H1 (cell line): ENCODE measurements at regions not wholly inside any gene's neighbourhood (a gene's known extent, or its start where the extent isn't known, plus 50 kb on each side); places are given as distances from the start of the nearest gene placed in this dataset.

Experiments used
- CTCF ChIA-PET: fragments of 300-600 bp; sonication (Branson Sonifier 250); formaldehyde crosslinking; loops from one replicate; lab custom pipeline; 2021; ENCODE audit not compliant: partially characterized antibody; lab: Charles Lee
- POLR2A ChIA-PET: fragments of 300-600 bp; sonication (Branson Sonifier 250); formaldehyde crosslinking; loops from one replicate; lab custom pipeline; 2021; ENCODE audit warnings: inconsistent platforms; ENCODE audit not compliant: partially characterized antibody; lab: Charles Lee
- DNase-seq, 2 experiments: peaks; one replicate each; pipeline versions ENCODE4 v3.0.0 to v3.0.0-alpha.2; 2010 to 2022; ENCODE audit warnings: low spot score in 2 of 2, low read depth in 1 of 2, mixed read lengths in 1 of 2
- FAIRE-seq: peaks from 2 replicates; lab custom pipeline; 2011; peaks lifted over from hg19 to GRCh38; lab: Jason Lieb, UNC
- H2AFZ ChIP-seq: 2 replicates; pipeline ENCODE4 v1.8.1; 2012; ENCODE audit warnings: low read length, inconsistent platforms
- H2AK5ac ChIP-seq: 2 replicates; pipeline ENCODE4 v1.6.1; 2013; ENCODE audit warnings: low read depth, low read length
- H2BK120ac ChIP-seq: replicated peaks from 2 replicates; pipeline ENCODE3; 2013; ENCODE audit warnings: low read depth, low read length, inconsistent platforms
- H2BK12ac ChIP-seq: 2 replicates; pipeline ENCODE4 v1.6.1; 2013; ENCODE audit warnings: low read depth, low read length
- H2BK15ac ChIP-seq: 2 replicates; pipeline ENCODE4 v1.6.1; 2013; ENCODE audit warnings: low read length
- H2BK20ac ChIP-seq: 2 replicates; pipeline ENCODE4 v1.6.1; 2013; ENCODE audit warnings: low read length
- H2BK5ac ChIP-seq: 2 replicates; pipeline ENCODE4 v1.6.1; 2013; ENCODE audit warnings: low read depth, low read length
- H3K14ac ChIP-seq: 2 replicates; pipeline ENCODE4 v1.6.1; 2013; ENCODE audit warnings: inconsistent platforms; ENCODE audit not compliant: insufficient read length
- H3K18ac ChIP-seq: 2 replicates; pipeline ENCODE4 v1.6.1; 2013; ENCODE audit warnings: low read length; ENCODE audit errors: extremely low read depth
- H3K23ac ChIP-seq: 2 replicates; pipeline ENCODE4 v1.6.1; 2013; ENCODE audit warnings: inconsistent platforms; ENCODE audit not compliant: insufficient read length
- H3K23me2 ChIP-seq: 2 replicates; pipeline ENCODE4 v1.6.1; 2013; ENCODE audit warnings: low read depth, low read length
- H3K27ac ChIP-seq: 2 replicates; pipeline ENCODE4 v1.6.1; 2011; ENCODE audit warnings: low read depth, low read length, inconsistent platforms
- H3K27me3 ChIP-seq, 4 experiments: replicated peaks in 1 of 4; 1 replicate in 1 of 4; 2 replicates in 3 of 4; pipeline versions ENCODE4 v1.6.1 to v1.8.1; 2011 to 2013; ENCODE audit warnings: low read length in 3 of 4, mild to moderate bottlenecking in 3 of 4, inconsistent platforms in 2 of 4, mixed read lengths in 2 of 4, moderate library complexity in 1 of 4; ENCODE audit not compliant: control insufficient read depth in 3 of 4, insufficient read depth in 3 of 4; ENCODE audit errors: extremely low read depth in 1 of 4
- H3K36me3 ChIP-seq, 4 experiments: 2 replicates each; pipeline versions ENCODE4 v1.6.1 to v1.8.1; 2011 to 2013; ENCODE audit warnings: mild to moderate bottlenecking in 4 of 4, low read length in 3 of 4, moderate library complexity in 2 of 4, control low read depth in 1 of 4, inconsistent platforms in 1 of 4; ENCODE audit not compliant: insufficient read depth in 4 of 4, control insufficient read depth in 2 of 4
- H3K4ac ChIP-seq: replicated peaks from 2 replicates; pipeline ENCODE3; 2013; ENCODE audit warnings: low read length, low read depth, mixed read lengths, inconsistent platforms; ENCODE audit not compliant: insufficient read length
- H3K4me1 ChIP-seq, 4 experiments: replicated peaks in 1 of 4; 1 replicate in 1 of 4; 2 replicates in 3 of 4; pipeline versions ENCODE4 v1.6.1 to v1.8.1; 2011 to 2013; ENCODE audit warnings: low read length in 3 of 4, inconsistent platforms in 2 of 4, mixed read lengths in 1 of 4; ENCODE audit not compliant: insufficient read depth in 4 of 4, control insufficient read depth in 3 of 4
- H3K4me2 ChIP-seq, 2 experiments: 2 replicates each; pipeline versions ENCODE4 v1.6.1 to v1.8.1; 2011 to 2013; ENCODE audit warnings: low read depth in 2 of 2, low read length in 2 of 2, control low read depth in 1 of 2, inconsistent platforms in 1 of 2, mild to moderate bottlenecking in 1 of 2; ENCODE audit not compliant: insufficient read depth in 1 of 2
- H3K4me3 ChIP-seq, 4 experiments: fragments of 200-600, 300-600 bp in 1 of 4; sonication (generic), shearing (Covaris generic), sonication (Bioruptor Twin) in 1 of 4; 2 replicates each; pipeline versions ENCODE4 v1.5.1 to v1.8.1; 2011 to 2016; ENCODE audit warnings: low read length in 4 of 4, low read depth in 3 of 4, control low read depth in 2 of 4, inconsistent platforms in 2 of 4, mild to moderate bottlenecking in 2 of 4, mixed read lengths in 1 of 4, moderate library complexity in 1 of 4; ENCODE audit not compliant: insufficient read depth in 2 of 4; ENCODE audit errors: extremely low read depth in 1 of 4
- H3K56ac ChIP-seq: replicated peaks from 2 replicates; pipeline ENCODE3; 2013; ENCODE audit warnings: low read depth, mild to moderate bottlenecking, mixed read lengths, low read length, inconsistent platforms; ENCODE audit not compliant: insufficient read length
- H3K79me1 ChIP-seq: 2 replicates; pipeline ENCODE4 v1.6.1; 2013; ENCODE audit warnings: low read depth, low read length, control low read depth
- H3K79me2 ChIP-seq, 2 experiments: 2 replicates each; pipeline versions ENCODE4 v1.6.1 to v1.8.1; 2012 to 2013; ENCODE audit warnings: low read length in 2 of 2, mild to moderate bottlenecking in 2 of 2, inconsistent platforms in 1 of 2; ENCODE audit not compliant: insufficient read depth in 2 of 2, control insufficient read depth in 1 of 2
- H3K9ac ChIP-seq, 4 experiments: replicated peaks in 1 of 4; 1 replicate in 1 of 4; 2 replicates in 3 of 4; pipeline versions ENCODE4 v1.6.1 to v1.8.1; 2011 to 2013; ENCODE audit warnings: low read depth in 3 of 4, low read length in 3 of 4, control low read depth in 2 of 4, mild to moderate bottlenecking in 2 of 4, moderate library complexity in 2 of 4, inconsistent platforms in 1 of 4; ENCODE audit errors: extremely low read depth in 1 of 4
- H3K9me3 ChIP-seq, 2 experiments: 2 replicates each; pipeline versions ENCODE4 v1.6.1 to v1.8.1; 2012 to 2013; ENCODE audit warnings: mild to moderate bottlenecking in 2 of 2, moderate library complexity in 2 of 2, control low read depth in 1 of 2, inconsistent platforms in 1 of 2, low read depth in 1 of 2, low read length in 1 of 2, mixed read lengths in 1 of 2; ENCODE audit not compliant: insufficient read depth in 2 of 2
- H4K20me1 ChIP-seq, 2 experiments: replicated peaks in 1 of 2; 2 replicates each; pipeline versions ENCODE3 to v1.8.1; 2011 to 2013; ENCODE audit warnings: inconsistent platforms in 2 of 2, low read length in 2 of 2, mild to moderate bottlenecking in 1 of 2; ENCODE audit not compliant: insufficient read depth in 2 of 2, control insufficient read depth in 1 of 2
- H4K5ac ChIP-seq: 2 replicates; pipeline ENCODE4 v1.6.1; 2013; ENCODE audit warnings: low read length, low read depth, mixed read lengths, inconsistent platforms; ENCODE audit not compliant: insufficient read length
- H4K8ac ChIP-seq: 2 replicates; pipeline ENCODE4 v1.8.0; 2013; ENCODE audit warnings: mild to moderate bottlenecking, moderate library complexity, low read length, inconsistent platforms; ENCODE audit not compliant: insufficient read depth; ENCODE audit errors: extremely low read depth
- H4K91ac ChIP-seq: replicated peaks from 2 replicates; pipeline ENCODE3; 2013; ENCODE audit warnings: low read length, mixed read lengths, inconsistent platforms; ENCODE audit not compliant: insufficient read length
- CTCF ChIP-seq, 3 experiments: IDR thresholded peaks; 1 replicate in 2 of 3; 2 replicates in 1 of 3; pipeline versions ENCODE4 v1.5.1 to v1.6.1; 2011; ENCODE audit warnings: low read length in 3 of 3, mild to moderate bottlenecking in 3 of 3, inconsistent platforms in 2 of 3, low read depth in 1 of 3, moderate library complexity in 1 of 3; ENCODE audit not compliant: insufficient read depth in 1 of 3; ENCODE audit errors: control extremely low read depth in 1 of 3
- RAD21 ChIP-seq, 2 experiments: IDR thresholded peaks in 1 of 2; conservative IDR thresholded peaks in 1 of 2; 2 replicates each; pipeline ENCODE4 v1.6.1; 2011; ENCODE audit warnings: low read depth in 2 of 2, low read length in 2 of 2, improper control_type of control experiment in 1 of 2, inconsistent platforms in 1 of 2, mild to moderate bottlenecking in 1 of 2, moderate library complexity in 1 of 2
- TEAD4 ChIP-seq: IDR thresholded peaks from 2 replicates; pipeline ENCODE4 v1.6.1; 2012; ENCODE audit warnings: low read depth, low read length, inconsistent platforms, mixed read lengths
- WGBS, 2 experiments: shearing (Covaris generic) in 1 of 2; methylation state at CpG; one replicate each; pipeline versions ENCODE4 v1.1.6 to v1.1.7; 2013 to 2015; ENCODE audit warnings: low lambda C conversion rate in 2 of 2, mixed read lengths in 2 of 2, inconsistent platforms in 1 of 2, low coverage in 1 of 2, missing lambda C conversion rate in 1 of 2; ENCODE audit not compliant: insufficient replicate concordance in 2 of 2, insufficient coverage in 1 of 2, insufficient read length in 1 of 2; ENCODE audit errors: extremely low coverage in 1 of 2, missing lambda C conversion rate in 1 of 2; 5-methylcytosine and 5-hydroxymethylcytosine counted together

GRCh38 chr2:80852808-80853139 lies 548.2 kb upstream of the LRRTM1 start:
- Histone ChIP-seq H3K4me1 (no peaks in the 10 kb centered on the region), H3K9me3 (no peaks in the 10 kb centered on the region), H3K27me3 (no peaks in the 10 kb centered on the region), H3K4me3 (no peak overlapping the region), H2BK120ac (no peak overlapping the region), H2BK5ac (no peak overlapping the region), H3K56ac (no peak overlapping the region), H3K36me3 (no peaks in the 10 kb centered on the region), H4K91ac (no peak overlapping the region), H3K4me2 (no peak overlapping the region), H2BK15ac (no peak overlapping the region), H3K14ac (no peak overlapping the region), H2AK5ac (no peak overlapping the region), H3K79me1 (no peaks in the 10 kb centered on the region), H3K18ac (no peak overlapping the region), H4K8ac (no peak overlapping the region), H2BK20ac (no peak overlapping the region), H3K27ac (no peak overlapping the region), H3K9ac (no peak overlapping the region), H4K20me1 (no peaks in the 10 kb centered on the region), H4K5ac (no peak overlapping the region), H3K23ac (no peak overlapping the region), H2BK12ac (no peak overlapping the region), H3K23me2 (no peaks in the 10 kb centered on the region), H2AFZ (peak overlapping the region; percentile 87), H3K79me2 (no peaks in the 10 kb centered on the region), H3K4ac (no peak overlapping the region)
- CTCF ChIA-PET: interaction anchor here (0.7 to 2.9 kb wide), 22 partner anchors 8 to 525 kb away, joined by 3 to 27 read pairs (median 4); no protein-coding TSS in a partner anchor
- FAIRE-seq (peak; percentile 50), DNase-seq (peak in 1 of 2 experiments; percentile 48)
- TF ChIP-seq RAD21 (IDR thresholded peaks at IDR 0.05 in 1 of 2, conservative IDR thresholded peaks at IDR 0.05 in 1 of 2; ENCODE audit: low read depth in 2 of 2, low read length in 2 of 2) (peak; percentile 57 to 72), TEAD4 (no peak), CTCF (IDR thresholded peaks at IDR 0.05; ENCODE audit: control extremely low read depth in 1 of 3, insufficient read depth in 1 of 3, low read depth in 1 of 3, low read length in 3 of 3) (peak; percentile 59 to 79 (median 62))
- POLR2A ChIA-PET: no interaction called here
- 56% methylated on average over 2 of the region's 2 CpGs; no CpG with 5 or more reads in 1 of the 2 experiments for WGBS, 2 experiments
